OCI-LY3 (cell line): ENCODE measurements at regions not wholly inside any gene's neighbourhood (a gene's known extent, or its start where the extent isn't known, plus 50 kb on each side); places are given as distances from the start of the nearest gene placed in this dataset.

Experiments used
- CTCF ChIP-seq: fragments of 200-600, 300-600 bp; sonication (generic); IDR thresholded peaks from 2 replicates; pipeline ENCODE4 v1.5.1; 2014; ENCODE audit warnings: antibody characterized with exemption, low read length, low read depth
- EZH2phosphoT487 ChIP-seq: fragments of 200-600 bp; shearing (Covaris generic); IDR thresholded peaks from 2 replicates; pipeline ENCODE4 v1.6.1; 2018; ENCODE audit warnings: antibody characterized with exemption, mixed run types, low read depth

- no peak for TF ChIP-seq CTCF
- TF ChIP-seq EZH2phosphoT487 = no peak
These were observed 82.9 kb upstream of the MARCKS start for GRCh38 chr6:113774127-113774825.
